ENCODE measurements at regions not wholly inside any gene's neighbourhood (a gene's known extent, or its start where the extent isn't known, plus 50 kb on each side); places are given as distances from the start of the nearest gene placed in this dataset.

- Histone ChIP-seq H3K4ac (ENCODE audit: low read depth, low read length) (no peak overlapping the region), H2BK15ac (ENCODE audit: low read depth, low read length) (no peak overlapping the region), H3K79me2 (ENCODE audit: insufficient read depth, low read length) (no peaks in the 10 kb centered on the region), H3K23me2 (ENCODE audit: insufficient read length, low read depth, low read length, poor library complexity, severe bottlenecking) (no peaks in the 10 kb centered on the region), H3K56ac (ENCODE audit: insufficient read length, low read depth, low read length) (no peak overlapping the region), H2BK5ac (ENCODE audit: insufficient read length, low read length) (no peak overlapping the region), H3K23ac (ENCODE audit: insufficient read length, low read depth, low read length) (no peak overlapping the region), H2AK5ac (ENCODE audit: insufficient read length, low read length) (no peak overlapping the region), H4K20me1 (ENCODE audit: control insufficient read depth, insufficient read depth, insufficient read length) (no peaks in the 10 kb centered on the region), H3K79me1 (ENCODE audit: insufficient read depth, low read depth, low read length, poor library complexity, severe bottlenecking) (no peaks in the 10 kb centered on the region), H4K5ac (ENCODE audit: insufficient read length, low read depth, low read length) (no peak overlapping the region), H2AFZ (ENCODE audit: low read length) (no peak overlapping the region), H3K14ac (ENCODE audit: insufficient read depth, low read length) (no peak overlapping the region), H4K8ac (replicated peaks; ENCODE audit: insufficient read length, low read depth, low read length) (no peak overlapping the region), H3K18ac (ENCODE audit: insufficient read length, low read depth, low read length) (no peak overlapping the region), H3T11ph (ENCODE audit: low read length) (no peak overlapping the region), H2BK12ac (ENCODE audit: insufficient read length, low read depth, low read length) (no peak overlapping the region), H4K91ac (ENCODE audit: insufficient read length, low read depth, low read length) (no peak overlapping the region), H3K4me2 (ENCODE audit: insufficient read depth, insufficient read length, low read length) (no peak overlapping the region), H3K27me3 (ENCODE audit: insufficient read depth, low read length) (no peaks in the 10 kb centered on the region), H2BK120ac (ENCODE audit: low read depth, low read length, poor library complexity, severe bottlenecking) (no peak overlapping the region), H2BK20ac (ENCODE audit: low read depth, low read length, poor library complexity, severe bottlenecking) (no peak overlapping the region), H3K27ac (ENCODE audit: insufficient read length, low read depth, low read length) (no peak overlapping the region), H3K9me3 (ENCODE audit: control insufficient read depth, low read depth, low read length) (no peaks in the 10 kb centered on the region), H3K9ac (ENCODE audit: extremely low read depth, insufficient read length, low read length) (no peak overlapping the region), H3K4me1 (ENCODE audit: insufficient read depth, low read length) (no peaks in the 10 kb centered on the region)
- no peak for TF ChIP-seq CTCF (conservative IDR thresholded peaks at IDR 0.05)
- H3K27me3 Mint-ChIP-seq (ENCODE audit: low read depth): no peaks in the 10 kb centered on the region
- no peaks in the 10 kb centered on the region for H3K4me1 Mint-ChIP-seq
- no peak overlapping the region for H3K4me3 Mint-ChIP-seq
- H3K27ac Mint-ChIP-seq: no peak overlapping the region
- no peak for DNase-seq
- WGBS (ENCODE audit: extremely low coverage, insufficient read length, low lambda C conversion rate): no CpG with 5 or more reads among the region's 3 CpGs
- H3K36me3 Mint-ChIP-seq (ENCODE audit: insufficient read depth in 1 of 3, low read depth in 3 of 3): peaks cover 0 to 35% (median 8%) of the 10 kb centered on the region in 3 experiments; a peak in 4 of 7 replicates
- peaks cover 13 to 20% of the 10 kb centered on the region in 2 experiments; a peak in 4 of 5 replicates for H3K9me3 Mint-ChIP-seq
These were observed 500.4 kb upstream of the CDIN1 start for GRCh38 chr15:36079021-36079420.

Measured in H9 (cell line).